HEK293 (cell line): ENCODE measurements at regions not wholly inside any gene's neighbourhood (a gene's known extent, or its start where the extent isn't known, plus 50 kb on each side); places are given as distances from the start of the nearest gene placed in this dataset.
A peak's percentile ranks its signal among the peaks of the same experiment; 100 is the strongest.

Experiments used
- CTCF ChIA-PET: fragments of 350-600 bp; formaldehyde crosslinking; extraction: SDS; loops from one replicate; lab custom pipeline; 2021; ENCODE audit warnings: antibody characterized with exemption; lab: Yijun Ruan, JAX
- POLR2A ChIA-PET: fragments of 300-600 bp; formaldehyde crosslinking; extraction: SDS; loops from one replicate; lab custom pipeline; 2020; ENCODE audit warnings: antibody characterized with exemption, inconsistent platforms; lab: Yijun Ruan, JAX
- H3K27ac ChIP-seq: fragments of 200-500 bp; sonication (Bioruptor generic); 2 replicates; pipeline ENCODE4 v1.5.1; 2014; ENCODE audit warnings: low read depth, low read length, control low read depth, inconsistent platforms; ENCODE audit errors: extremely low read depth
- H3K36me3 ChIP-seq, 2 experiments: fragments of 200-500 bp in 1 of 2; sonication (Bioruptor generic) in 1 of 2; 1 replicate in 1 of 2; 2 replicates in 1 of 2; pipeline ENCODE4 v1.5.1; 2014 to 2017; ENCODE audit warnings: inconsistent platforms in 2 of 2, low read length in 2 of 2; ENCODE audit not compliant: control insufficient read depth in 2 of 2, insufficient read depth in 1 of 2
- H3K4me1 ChIP-seq: fragments of 200-500 bp; sonication (Bioruptor generic); 2 replicates; pipeline ENCODE4 v1.5.1; 2014; ENCODE audit warnings: mild to moderate bottlenecking, low read length, inconsistent platforms; ENCODE audit not compliant: control insufficient read depth, insufficient read depth
- H3K4me3 ChIP-seq: 2 replicates; pipeline ENCODE4 v1.5.1; 2011; ENCODE audit warnings: low read depth, mild to moderate bottlenecking, control low read depth, low read length, moderate library complexity
- H3K9me3 ChIP-seq: fragments of 200-500 bp; sonication (Bioruptor generic); 2 replicates; pipeline ENCODE4 v1.5.1; 2014; ENCODE audit warnings: low read depth, low read length, inconsistent platforms; ENCODE audit not compliant: control insufficient read depth, insufficient read depth
- GLI2 ChIP-seq: fragments of 450-650 bp; formaldehyde crosslinking; IDR thresholded peaks from 2 replicates; pipeline ENCODE4; 2017; ENCODE audit warnings: missing biosample characterization, missing genetic modification characterization, low read depth, borderline replicate concordance
- MYNN ChIP-seq: fragments of 450-650 bp; formaldehyde crosslinking; IDR thresholded peaks from 2 replicates; pipeline ENCODE4 v1.5.1; 2016; ENCODE audit warnings: missing biosample characterization, missing genetic modification characterization, borderline replicate concordance
- OSR2 ChIP-seq: fragments of 450-650 bp; formaldehyde crosslinking; IDR thresholded peaks from 2 replicates; pipeline ENCODE4 v1.5.1; 2016; ENCODE audit warnings: missing biosample characterization, missing genetic modification characterization
- OVOL3 ChIP-seq: fragments of 450-650 bp; formaldehyde crosslinking; IDR thresholded peaks from 2 replicates; pipeline ENCODE4 v1.5.1; 2016; ENCODE audit warnings: missing biosample characterization, missing genetic modification characterization
- REST ChIP-seq: fragments of 450-650 bp; formaldehyde crosslinking; IDR thresholded peaks from 2 replicates; pipeline ENCODE4 v1.5.1; 2016; ENCODE audit warnings: missing biosample characterization, missing genetic modification characterization
- SP2 ChIP-seq: fragments of 450-650 bp; formaldehyde crosslinking; IDR thresholded peaks from 2 replicates; pipeline ENCODE4 v1.5.1; 2016; ENCODE audit warnings: missing biosample characterization, missing genetic modification characterization
- ZBTB20 ChIP-seq: fragments of 450-650 bp; formaldehyde crosslinking; IDR thresholded peaks from 2 replicates; pipeline ENCODE4 v1.5.1; 2016; ENCODE audit warnings: missing biosample characterization, missing genetic modification characterization
- ZBTB21 ChIP-seq: fragments of 450-650 bp; formaldehyde crosslinking; IDR thresholded peaks from 2 replicates; pipeline ENCODE4 v1.5.1; 2017; ENCODE audit warnings: missing biosample characterization, missing genetic modification characterization
- ZBTB6 ChIP-seq: fragments of 450-650 bp; formaldehyde crosslinking; IDR thresholded peaks from 2 replicates; pipeline ENCODE4 v1.5.1; 2017; ENCODE audit warnings: missing biosample characterization, missing genetic modification characterization
- ZFP3 ChIP-seq: fragments of 450-650 bp; formaldehyde crosslinking; IDR thresholded peaks from 2 replicates; pipeline ENCODE4 v1.5.1; 2016; ENCODE audit warnings: low read depth, missing biosample characterization, missing genetic modification characterization
- ZNF140 ChIP-seq: fragments of 450-650 bp; formaldehyde crosslinking; IDR thresholded peaks from 2 replicates; pipeline ENCODE4 v1.5.1; 2016; ENCODE audit warnings: missing biosample characterization, missing genetic modification characterization
- ZNF214 ChIP-seq: fragments of 450-650 bp; formaldehyde crosslinking; IDR thresholded peaks from 2 replicates; pipeline ENCODE4 v1.5.1; 2017; ENCODE audit warnings: missing biosample characterization, mild to moderate bottlenecking, missing genetic modification characterization, borderline replicate concordance
- ZNF423 ChIP-seq: fragments of 450-650 bp; formaldehyde crosslinking; IDR thresholded peaks from 2 replicates; pipeline ENCODE4 v1.5.1; 2016; ENCODE audit warnings: missing biosample characterization, missing genetic modification characterization
- ZNF513 ChIP-seq: fragments of 450-650 bp; IDR thresholded peaks from 2 replicates; pipeline ENCODE4 v1.5.1; 2018; ENCODE audit warnings: missing biosample characterization, missing genetic modification characterization
- ZNF549 ChIP-seq: fragments of 450-650 bp; IDR thresholded peaks from 2 replicates; pipeline ENCODE4 v1.5.1; 2018; ENCODE audit warnings: missing biosample characterization, missing genetic modification characterization, mild to moderate bottlenecking, inconsistent platforms, moderate library complexity
- ZNF558 ChIP-seq: fragments of 450-650 bp; formaldehyde crosslinking; IDR thresholded peaks from 2 replicates; pipeline ENCODE4 v1.5.1; 2016; ENCODE audit warnings: missing biosample characterization, missing genetic modification characterization
- ZNF654 ChIP-seq: fragments of 450-650 bp; formaldehyde crosslinking; IDR thresholded peaks from 2 replicates; pipeline ENCODE4 v1.5.1; 2016; ENCODE audit warnings: low read depth, missing biosample characterization, missing genetic modification characterization
- ZNF776 ChIP-seq: fragments of 450-650 bp; formaldehyde crosslinking; IDR thresholded peaks from 2 replicates; pipeline ENCODE4 v1.5.0; 2017; ENCODE audit warnings: missing biosample characterization, missing genetic modification characterization, borderline replicate concordance
- ZNF791 ChIP-seq: fragments of 450-650 bp; formaldehyde crosslinking; IDR thresholded peaks from 2 replicates; pipeline ENCODE4 v1.5.1; 2016; ENCODE audit warnings: missing biosample characterization, missing genetic modification characterization
- TF ChIP-seq, protein P1 (sequence below): fragments of 450-650 bp; formaldehyde crosslinking; IDR thresholded peaks from 2 replicates; pipeline ENCODE4 v1.5.1; 2016; ENCODE audit warnings: missing biosample characterization, missing genetic modification characterization

GRCh38 chr17:33725675-33726271 lies 432.7 kb upstream of the ASIC2 start:
- H3K9me3 ChIP-seq: no peaks in the 10 kb centered on the region
- POLR2A ChIA-PET: no interaction called here
- no peak overlapping the region for H3K4me3 ChIP-seq
- H3K4me1 ChIP-seq: no peaks in the 10 kb centered on the region
- TF ChIP-seq ZNF423 (tag by site-specific recombination): no peak
- no peak for TF ChIP-seq ZNF776 (tag by site-specific recombination)
- TF ChIP-seq ZNF654 (tag by site-specific recombination): peak; percentile 62
- TF ChIP-seq, all 188 proteins: peak for 1
- CTCF ChIA-PET: interaction anchor here (0.5 to 5.6 kb wide), 30 partner anchors 9 to 423 kb away, joined by 3 to 69 read pairs (median 4); no protein-coding TSS in a partner anchor
- no peaks in the 10 kb centered on the region for H3K36me3 ChIP-seq
- no peak overlapping the region for H3K27ac ChIP-seq

DNA sequence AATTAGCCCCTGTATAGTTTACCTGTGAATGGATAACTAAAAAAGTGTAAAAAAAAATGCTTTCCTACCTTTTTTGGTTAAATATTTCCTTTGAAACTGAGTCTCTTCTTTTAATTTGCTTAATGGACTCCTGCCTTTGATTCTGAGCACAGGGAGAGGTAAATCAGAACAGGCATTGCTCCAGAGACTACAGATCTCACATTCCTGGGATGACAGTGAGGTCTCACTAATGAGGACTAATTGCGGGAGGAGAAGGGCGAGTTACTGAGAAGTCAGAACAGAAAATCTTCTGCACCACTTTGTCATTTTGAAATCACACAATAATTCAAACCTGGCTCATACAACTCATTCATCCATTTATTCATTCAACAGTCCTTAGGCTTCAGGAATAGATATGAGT lies 437.0 kb upstream of the ASIC2 start:
- CTCF ChIA-PET: interaction anchor here (1.3 kb wide), 1 partner anchor 20 kb away, joined by 6 read pairs; no protein-coding TSS in a partner anchor
- TF ChIP-seq ZNF549: no peak
- no peak for TF ChIP-seq ZNF140 (tag by site-specific recombination)
- TF ChIP-seq OSR2 (tag by site-specific recombination): no peak
- TF ChIP-seq ZBTB21: no peak
- no peak for TF ChIP-seq ZFP3 (tag by site-specific recombination)
- no peak for TF ChIP-seq ZNF513
- no peak for TF ChIP-seq GLI2
- TF ChIP-seq ZNF558 (tag by site-specific recombination): no peak
- TF ChIP-seq MYNN (tag by site-specific recombination): no peak
- TF ChIP-seq, protein P1, sequence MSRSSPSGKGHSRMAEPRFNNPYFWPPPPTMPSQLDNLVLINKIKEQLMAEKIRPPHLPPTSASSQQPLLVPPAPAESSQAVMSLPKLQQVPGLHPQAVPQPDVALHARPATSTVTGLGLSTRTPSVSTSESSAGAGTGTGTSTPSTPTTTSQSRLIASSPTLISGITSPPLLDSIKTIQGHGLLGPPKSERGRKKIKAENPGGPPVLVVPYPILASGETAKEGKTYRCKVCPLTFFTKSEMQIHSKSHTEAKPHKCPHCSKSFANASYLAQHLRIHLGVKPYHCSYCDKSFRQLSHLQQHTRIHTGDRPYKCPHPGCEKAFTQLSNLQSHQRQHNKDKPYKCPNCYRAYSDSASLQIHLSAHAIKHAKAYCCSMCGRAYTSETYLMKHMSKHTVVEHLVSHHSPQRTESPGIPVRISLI (tag by site-specific recombination): no peak
- TF ChIP-seq ZNF791 (tag by site-specific recombination): no peak
- no peak for TF ChIP-seq SP2
- TF ChIP-seq ZBTB20: no peak
- TF ChIP-seq ZBTB6: no peak
- no peak for TF ChIP-seq ZNF214 (tag by site-specific recombination)
- TF ChIP-seq OVOL3 (tag by site-specific recombination): no peak
- no peak overlapping the region for H3K4me3 ChIP-seq
- H3K9me3 ChIP-seq: no peaks in the 10 kb centered on the region; the same call in 1 of the 2 replicates
- no peaks in the 10 kb centered on the region for H3K36me3 ChIP-seq
- no peak overlapping the region for H3K27ac ChIP-seq
- POLR2A ChIA-PET: no interaction called here
- H3K4me1 ChIP-seq: no peaks in the 10 kb centered on the region

GRCh38 chr17:33732116-33732515 lies 439.0 kb upstream of the ASIC2 start:
- Histone ChIP-seq H3K4me1 (no peaks in the 10 kb centered on the region), H3K36me3 (no peaks in the 10 kb centered on the region), H3K27ac (no peak overlapping the region), H3K4me3 (no peak overlapping the region), H3K9me3 (no peaks in the 10 kb centered on the region; the same call in 1 of the 2 replicates)
- ChIA-PET POLR2A (no interaction called here), CTCF (interaction anchor here (1.0 kb wide), 1 partner anchor 189 kb away, joined by 3 read pairs; no protein-coding TSS in a partner anchor)
- TF ChIP-seq REST (tag by site-specific recombination) (peak; percentile 89), ZFP3 (tag by site-specific recombination) (no peak)
